Thyroid gland (tissue), 4 donors: ENCODE measurements at regions not wholly inside any gene's neighbourhood (a gene's known extent, or its start where the extent isn't known, plus 50 kb on each side); places are given as distances from the start of the nearest gene placed in this dataset.

ENCODE experiments used
- POLR2A ChIP-seq, 2 donors: fragments of 450-650 bp; IDR thresholded peaks; one replicate each; pipeline ENCODE4 v1.6.1; 2017; ENCODE audit warnings: antibody characterized with exemption in 2 of 2, mild to moderate bottlenecking in 2 of 2, moderate library complexity in 1 of 2
- TF ChIP-seq, protein P1 (sequence below), 6 experiments: fragments of 200-600 bp in 3 of 6; fragments of 450-650 bp in 3 of 6; sonication (generic) in 3 of 6; IDR thresholded peaks; one replicate each; pipeline ENCODE4 v1.5.1; 2016 to 2019; ENCODE audit warnings: antibody characterized with exemption in 6 of 6, mild to moderate bottlenecking in 2 of 6, inconsistent platforms in 1 of 6, moderate library complexity in 1 of 6

DNA sequence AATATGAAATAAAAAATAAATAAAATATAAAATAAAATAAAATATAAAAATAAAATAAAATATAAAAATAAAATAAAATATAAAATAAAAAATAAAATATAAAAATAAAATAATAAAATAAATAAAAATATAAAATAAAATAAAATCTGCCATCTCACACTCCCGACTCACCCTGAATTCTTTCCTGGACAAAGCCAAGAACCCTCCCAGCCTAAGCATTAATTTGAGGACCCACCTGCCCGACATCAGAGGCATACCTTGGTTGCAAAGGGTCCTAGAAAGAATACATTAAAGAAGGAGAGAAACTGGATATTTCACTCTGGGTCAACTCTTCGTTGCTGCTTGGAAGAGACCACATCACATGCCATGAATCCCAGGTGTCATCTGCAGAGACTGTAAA, 138.3 kb downstream of the CRLF2 start:
- TF ChIP-seq, protein P1, sequence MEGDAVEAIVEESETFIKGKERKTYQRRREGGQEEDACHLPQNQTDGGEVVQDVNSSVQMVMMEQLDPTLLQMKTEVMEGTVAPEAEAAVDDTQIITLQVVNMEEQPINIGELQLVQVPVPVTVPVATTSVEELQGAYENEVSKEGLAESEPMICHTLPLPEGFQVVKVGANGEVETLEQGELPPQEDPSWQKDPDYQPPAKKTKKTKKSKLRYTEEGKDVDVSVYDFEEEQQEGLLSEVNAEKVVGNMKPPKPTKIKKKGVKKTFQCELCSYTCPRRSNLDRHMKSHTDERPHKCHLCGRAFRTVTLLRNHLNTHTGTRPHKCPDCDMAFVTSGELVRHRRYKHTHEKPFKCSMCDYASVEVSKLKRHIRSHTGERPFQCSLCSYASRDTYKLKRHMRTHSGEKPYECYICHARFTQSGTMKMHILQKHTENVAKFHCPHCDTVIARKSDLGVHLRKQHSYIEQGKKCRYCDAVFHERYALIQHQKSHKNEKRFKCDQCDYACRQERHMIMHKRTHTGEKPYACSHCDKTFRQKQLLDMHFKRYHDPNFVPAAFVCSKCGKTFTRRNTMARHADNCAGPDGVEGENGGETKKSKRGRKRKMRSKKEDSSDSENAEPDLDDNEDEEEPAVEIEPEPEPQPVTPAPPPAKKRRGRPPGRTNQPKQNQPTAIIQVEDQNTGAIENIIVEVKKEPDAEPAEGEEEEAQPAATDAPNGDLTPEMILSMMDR (IDR thresholded peaks at IDR 0.05) = no peak
- no peak for TF ChIP-seq POLR2A (IDR thresholded peaks at IDR 0.05)
